DMS114 treated with DMSO at 0.1 percent for 48 hours (cell line): ENCODE measurements at regions not wholly inside any gene's neighbourhood (a gene's known extent, or its start where the extent isn't known, plus 50 kb on each side); places are given as distances from the start of the nearest gene placed in this dataset.

Experiments used
- DNase-seq: peaks from one replicate; lab custom pipeline; 2025; ENCODE audit not compliant: unreplicated experiment; lab: John Stamatoyannopoulos, UW

DNA sequence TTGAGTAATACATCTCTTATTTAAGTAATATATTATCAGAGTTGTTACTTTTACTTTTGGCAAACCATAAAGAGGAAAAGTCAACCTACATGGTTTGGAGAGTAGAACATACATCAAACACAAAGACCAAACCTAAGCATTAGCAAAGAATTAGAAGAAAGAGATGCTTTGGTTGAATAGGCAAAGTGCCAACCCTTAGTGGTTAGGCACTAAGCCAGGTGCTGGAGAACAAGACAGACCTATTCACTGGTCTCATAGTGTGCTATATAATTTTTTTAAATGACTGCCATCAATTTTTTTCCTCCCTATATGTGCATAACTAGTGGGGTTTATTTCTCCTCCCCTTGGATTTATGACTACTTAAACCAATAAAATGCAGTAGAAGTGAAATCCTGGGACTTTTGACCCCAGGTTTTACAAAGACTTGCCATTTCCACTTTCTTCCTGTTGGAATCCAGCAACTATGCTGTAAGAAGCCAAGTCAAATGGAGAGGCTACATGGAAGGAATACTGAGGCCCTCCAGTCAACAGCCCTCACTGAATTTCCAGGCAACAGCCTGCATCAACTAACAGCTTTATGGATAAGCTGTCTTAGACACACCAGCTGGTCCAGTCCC is 69.8 kb upstream of the HAO2 start:
- no peak for DNase-seq

DNA sequence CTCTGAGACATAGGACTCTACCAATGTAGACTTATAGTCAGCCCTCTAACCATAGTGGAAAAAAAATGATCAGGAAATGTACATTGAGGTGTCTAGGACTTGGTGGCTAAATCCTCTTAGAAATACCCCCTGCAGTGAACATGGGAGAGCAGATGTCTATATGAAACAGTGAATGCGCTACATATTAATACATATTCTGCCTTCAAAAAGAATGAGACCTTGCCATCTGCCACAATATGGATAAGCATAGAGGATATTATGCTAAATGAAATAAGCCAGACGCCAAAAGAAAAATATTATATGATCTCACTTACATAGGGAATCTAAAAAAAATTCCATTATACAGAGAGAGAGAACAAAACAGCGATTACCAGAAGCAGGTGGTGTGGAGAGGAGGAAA is 66.6 kb upstream of the HAO2 start:
- no peak for DNase-seq

DNA sequence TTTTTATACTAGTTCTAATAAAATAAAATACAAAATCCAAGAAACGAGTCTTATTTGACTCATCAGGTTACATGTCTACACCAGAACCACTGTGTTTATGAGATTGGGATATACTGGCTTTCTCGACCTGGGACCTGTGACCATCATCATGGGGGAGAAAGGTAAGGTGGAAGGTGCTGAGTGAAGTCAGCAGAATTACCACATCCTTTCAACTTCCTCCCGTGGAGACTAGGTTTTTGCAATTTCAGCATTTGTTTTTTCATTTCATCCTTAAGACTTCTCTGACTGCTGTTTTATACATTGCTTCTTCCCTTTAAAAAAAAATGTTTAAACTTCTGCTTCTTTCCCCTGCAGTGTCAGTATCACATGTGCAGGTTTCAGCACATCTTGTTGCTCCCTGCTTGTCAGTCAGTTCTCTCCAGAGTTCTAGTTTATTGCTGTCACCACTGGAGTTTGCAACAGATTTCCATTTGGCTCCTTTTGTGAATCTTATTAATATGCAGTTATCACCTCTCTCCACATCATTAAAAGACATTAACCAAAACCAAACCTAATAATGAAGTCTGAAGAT is 60.4 kb upstream of the HAO2 start:
- DNase-seq = no peak

DNA sequence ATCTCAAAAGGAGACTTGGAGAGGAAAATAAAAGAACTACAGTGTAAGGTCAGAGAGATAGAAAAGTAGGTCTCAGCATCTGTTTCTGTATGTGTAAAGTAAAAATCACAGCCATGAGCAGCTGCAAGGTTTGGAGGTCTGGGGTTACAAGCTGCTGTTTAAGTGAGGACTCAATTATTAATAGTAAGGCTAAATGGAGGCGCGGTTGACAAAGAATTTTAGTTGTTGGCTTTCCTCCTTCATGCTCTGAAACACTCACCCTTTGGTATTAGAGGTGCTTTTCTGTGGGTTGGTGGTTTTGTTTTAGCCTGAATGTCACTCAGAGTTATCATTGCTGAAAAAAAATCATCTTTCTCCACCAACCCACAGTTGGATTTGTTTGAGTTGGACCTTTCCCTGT is 59.8 kb upstream of the HAO2 start:
- DNase-seq = no peak

DNA sequence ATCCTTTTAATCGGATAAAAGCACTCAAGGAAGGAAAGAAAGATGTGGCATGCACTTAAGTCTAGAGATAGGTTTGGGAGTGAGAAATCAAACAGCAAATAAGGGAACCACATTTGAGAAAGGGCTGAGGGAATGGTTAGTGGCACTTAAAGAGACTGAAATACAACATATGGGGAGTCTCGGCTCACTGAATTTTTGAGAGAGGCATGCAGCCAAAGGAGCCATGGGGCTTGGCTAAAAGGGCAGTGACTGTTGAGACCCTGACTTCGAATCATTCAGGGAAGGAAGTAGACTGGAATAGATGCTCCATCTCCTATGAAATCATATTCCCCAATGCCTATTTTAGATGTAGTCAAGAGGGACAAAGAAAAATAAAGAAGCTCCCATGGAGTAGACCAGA is 58.3 kb upstream of the HAO2 start:
- no peak for DNase-seq

DNA sequence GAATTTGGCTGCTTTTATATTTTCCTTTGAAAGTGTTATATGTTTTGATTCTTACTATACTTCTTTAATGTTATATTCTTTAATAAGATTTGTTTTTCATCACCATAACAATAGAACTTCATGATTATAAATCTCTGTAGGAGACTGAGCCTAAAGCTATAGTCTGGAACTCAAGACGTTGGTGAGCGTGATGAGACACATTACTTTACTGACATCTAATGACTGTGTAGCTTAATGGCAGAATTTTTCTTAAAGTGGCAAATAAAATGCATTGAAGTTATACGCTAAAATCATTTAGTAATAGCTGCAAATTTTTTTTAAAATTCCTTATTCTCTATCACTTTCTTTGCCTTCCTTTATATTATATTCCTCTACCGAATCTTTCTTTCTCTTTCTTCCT is 56.1 kb upstream of the HAO2 start:
- no peak for DNase-seq

DNA sequence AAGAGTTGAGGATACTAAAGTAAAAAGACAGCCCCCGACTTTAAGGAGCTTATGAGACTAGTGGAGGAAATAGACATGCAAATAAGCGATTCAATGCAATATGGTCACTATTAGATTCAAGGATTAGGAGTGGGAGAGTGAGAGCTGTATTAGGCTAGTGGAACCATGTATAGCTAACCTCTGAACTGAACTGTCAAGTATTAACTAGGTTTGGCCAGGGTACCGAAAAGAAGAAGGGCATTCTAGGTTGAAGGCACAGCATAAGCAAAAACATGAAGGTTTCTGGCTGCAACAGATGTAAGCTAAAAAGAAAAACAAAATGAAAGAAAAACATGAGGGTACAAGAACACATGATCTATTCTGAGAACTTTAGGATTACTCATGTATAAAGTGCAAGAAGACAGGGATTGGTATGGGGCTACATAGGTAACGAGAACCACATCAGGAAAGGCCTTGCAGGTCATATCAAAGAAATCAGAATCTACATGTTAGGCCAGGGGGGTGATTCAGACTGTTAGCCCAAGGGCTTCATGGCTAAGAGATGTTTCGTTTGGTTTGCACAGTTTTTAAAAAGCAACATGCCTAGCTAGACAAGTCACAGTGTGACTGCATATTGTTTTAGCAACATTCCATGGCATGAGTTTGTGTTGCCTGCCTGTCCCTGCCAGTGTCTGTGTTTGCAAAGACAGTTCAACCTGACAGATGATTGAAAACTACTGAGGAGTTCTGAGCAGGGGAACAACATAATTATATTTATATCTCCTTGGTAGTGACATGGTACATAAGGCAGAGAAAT is 54.4 kb upstream of the HAO2 start:
- no peak for DNase-seq

DNA sequence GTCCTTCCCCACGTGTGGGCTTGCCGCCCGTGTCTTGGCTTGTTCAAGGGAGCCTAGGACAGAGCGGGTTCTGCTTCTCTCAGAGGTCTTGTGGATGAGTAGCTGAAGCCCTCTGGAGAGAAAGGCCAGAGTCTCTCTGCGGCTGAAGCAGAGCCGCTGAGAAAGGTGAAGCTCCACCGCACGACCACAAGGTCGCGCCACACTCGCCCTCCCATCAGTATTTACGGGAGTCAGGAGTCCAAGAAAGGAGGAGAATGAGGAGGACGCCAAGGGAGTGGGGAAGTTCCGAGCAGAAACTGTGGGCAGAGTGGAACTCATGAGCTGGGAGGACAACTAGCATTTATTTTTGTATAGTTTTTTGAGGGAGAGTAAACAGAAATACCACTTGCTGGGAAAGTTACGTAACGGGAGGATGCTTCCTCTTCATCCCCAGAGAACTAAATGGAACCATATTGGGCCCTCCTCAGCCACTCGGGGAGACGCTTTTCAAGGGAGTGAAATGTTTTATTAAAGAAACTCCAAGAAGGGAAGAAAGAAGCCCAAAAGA is 51.6 kb upstream of the HAO2 start:
- no peak for DNase-seq

DNA sequence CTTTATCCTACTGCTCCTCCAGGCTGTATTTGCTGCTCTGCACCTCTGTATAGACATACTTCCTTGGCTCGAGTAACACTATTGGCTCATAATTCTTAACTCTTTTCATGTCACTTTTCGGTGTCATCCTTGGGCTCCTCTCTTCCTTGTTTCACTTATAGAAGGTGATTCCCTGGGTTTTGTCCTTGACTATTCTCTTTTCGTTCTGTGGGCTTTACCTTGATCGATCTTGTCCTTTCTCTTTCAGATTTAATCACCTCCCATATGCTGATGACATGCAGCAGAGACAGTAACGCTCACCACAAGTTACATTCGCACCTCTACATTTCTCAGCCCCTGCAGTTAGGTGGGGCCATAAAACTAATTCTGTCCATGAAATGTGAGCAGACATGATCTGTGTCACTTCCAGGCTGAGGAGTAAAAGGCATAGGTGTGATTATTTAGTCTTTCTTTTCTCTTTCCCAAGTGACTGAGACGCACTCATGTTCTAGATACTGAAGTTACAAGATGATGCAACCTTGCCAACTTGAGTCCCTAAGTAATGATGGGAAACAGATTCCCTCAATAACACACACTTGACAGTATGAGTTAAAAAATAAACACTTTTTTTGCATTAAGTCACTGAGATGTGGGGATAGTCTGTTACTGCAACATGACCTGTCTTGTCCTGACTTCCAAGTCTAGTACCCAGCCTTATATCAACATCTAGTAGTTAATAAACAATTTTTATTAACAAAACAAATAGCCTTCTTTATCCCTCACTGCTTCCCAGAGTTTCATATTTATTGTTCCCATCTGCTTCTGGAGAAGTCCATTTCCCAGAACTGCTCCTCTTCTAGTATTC is 49.9 kb upstream of the HAO2 start:
- DNase-seq = no peak
